Stomach (tissue), 4 donors: ENCODE measurements at regions not wholly inside any gene's neighbourhood (a gene's known extent, or its start where the extent isn't known, plus 50 kb on each side); places are given as distances from the start of the nearest gene placed in this dataset.

Experiments
- CTCF ChIP-seq, 7 experiments: fragments of 450-650 bp in 4 of 7; fragments of 200-600 bp in 3 of 7; sonication (generic) in 3 of 7; IDR thresholded peaks; one replicate each; pipeline ENCODE4 v1.5.1; 2016 to 2019; ENCODE audit warnings: antibody characterized with exemption in 7 of 7, control low read depth in 2 of 7, mild to moderate bottlenecking in 1 of 7
- POLR2A ChIP-seq, 4 donors: fragments of 450-650 bp; IDR thresholded peaks; one replicate each; pipeline ENCODE4 v1.6.1; 2016; ENCODE audit warnings: antibody characterized with exemption in 4 of 4, control low read depth in 2 of 4, mild to moderate bottlenecking in 1 of 4, moderate library complexity in 1 of 4
- POLR2AphosphoS5 ChIP-seq, 3 donors: sonication (generic); formaldehyde crosslinking; IDR thresholded peaks; one replicate each; pipeline ENCODE4 v1.6.1; 2016; ENCODE audit warnings: antibody characterized with exemption in 3 of 3

DNA sequence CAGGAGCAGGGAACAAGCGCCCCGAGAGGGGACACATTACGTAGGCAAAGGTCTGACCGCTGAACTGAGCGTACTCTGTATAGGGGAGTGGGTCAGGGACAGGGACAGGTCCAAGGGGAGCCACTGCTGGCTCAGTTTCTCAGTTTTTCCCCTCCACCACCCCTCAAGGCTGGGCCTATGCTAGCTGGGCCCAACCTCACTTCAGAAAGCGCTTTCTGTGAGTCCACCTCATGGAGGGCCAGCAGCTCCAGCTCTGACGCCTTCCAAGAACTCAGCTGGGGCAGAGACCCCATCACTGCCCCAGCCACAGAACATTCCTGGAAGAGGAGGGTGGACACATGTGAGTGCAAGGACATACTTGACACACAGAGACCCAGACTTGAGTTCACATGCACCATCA is 242.0 kb downstream of the FOXD2 start:
- TF ChIP-seq CTCF (IDR thresholded peaks at IDR 0.05) (no peak), POLR2A (IDR thresholded peaks at IDR 0.05) (no peak), POLR2AphosphoS5 (IDR thresholded peaks at IDR 0.05) (no peak)
